ENCODE measurements at regions not wholly inside any gene's neighbourhood (a gene's known extent, or its start where the extent isn't known, plus 50 kb on each side); places are given as distances from the start of the nearest gene placed in this dataset.

DNA sequence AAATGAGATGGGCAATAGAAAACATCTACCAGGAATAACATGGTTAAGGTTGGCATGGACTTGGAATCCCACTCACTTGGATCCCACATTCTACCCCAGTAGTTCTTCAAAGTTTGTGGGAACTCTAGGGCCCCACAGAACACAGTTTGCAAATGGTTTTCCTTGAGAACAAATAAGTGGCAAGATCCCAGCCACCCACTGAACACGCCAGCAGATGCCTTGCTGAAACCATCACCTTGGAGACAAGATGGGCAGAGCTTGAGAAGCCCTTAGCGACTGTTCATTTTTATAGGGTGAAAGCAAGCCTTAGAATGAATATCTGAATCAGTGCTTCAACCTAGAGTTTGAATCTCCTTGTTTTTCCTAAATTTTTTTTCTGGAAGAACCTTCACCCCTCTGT, 349.1 kb downstream of the RPS24 start:
- intact Hi-C loops (cut with micrococcal nuclease) = no loop called here
- no peaks in the 10 kb centered on the region for H3K9me3 Mint-ChIP-seq (ENCODE audit: unreplicated experiment)
- POLR2A ChIA-PET = no interaction called here

DNA sequence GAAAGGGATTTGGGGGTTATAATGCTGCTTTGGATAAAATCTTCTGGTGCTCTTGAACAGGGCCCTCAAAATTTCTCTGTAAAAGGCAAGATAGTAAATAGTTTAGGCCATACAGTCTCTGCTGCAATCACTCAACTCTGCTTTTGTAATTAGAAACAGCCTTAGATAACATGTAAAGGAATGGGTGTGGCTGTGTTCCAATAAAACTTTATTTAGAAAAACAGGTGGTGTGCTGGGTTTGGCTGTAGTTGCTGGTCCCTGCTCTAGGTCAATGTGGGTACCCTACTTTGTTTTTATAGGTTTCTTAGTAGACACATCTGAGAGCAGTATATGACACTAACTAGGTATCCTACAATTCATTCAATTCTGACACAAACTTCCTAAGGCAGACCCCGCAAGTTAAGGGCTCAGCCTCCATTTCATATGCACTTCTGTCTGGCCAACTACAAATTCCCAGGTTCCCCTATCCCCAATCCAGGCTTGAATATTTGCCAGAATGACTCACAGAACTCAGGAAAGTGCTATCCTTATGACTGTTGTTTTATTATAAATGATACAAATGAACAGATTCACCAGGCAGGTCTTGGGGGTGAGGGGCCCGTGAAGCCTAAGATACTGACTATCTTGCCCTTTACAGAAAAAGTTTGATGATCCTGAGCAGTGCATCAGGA, 349.9 kb downstream of the RPS24 start:
- BruUV-seq (replicated peaks) = no TSS peak
- intact Hi-C loops (cut with micrococcal nuclease) = no loop called here
- Mint-ChIP-seq H3K4me1 (ENCODE audit: insufficient read depth, unreplicated experiment) (no peaks in the 10 kb centered on the region), H3K9me3 (ENCODE audit: unreplicated experiment) (no peaks in the 10 kb centered on the region), H3K27ac (ENCODE audit: low read depth, unreplicated experiment) (no peak overlapping the region), H3K27me3 (ENCODE audit: insufficient read depth, unreplicated experiment) (peaks cover 66% of the 10 kb centered on the region), H3K4me3 (ENCODE audit: unreplicated experiment) (no peak overlapping the region), H3K36me3 (ENCODE audit: insufficient read depth, unreplicated experiment) (no peaks in the 10 kb centered on the region)
- CTCF ChIA-PET = interaction anchor here (0.6 kb wide), 2 partner anchors 337 to 990 kb away, joined by 3 read pairs; no protein-coding TSS in a partner anchor
- TF ChIP-seq, protein P1, sequence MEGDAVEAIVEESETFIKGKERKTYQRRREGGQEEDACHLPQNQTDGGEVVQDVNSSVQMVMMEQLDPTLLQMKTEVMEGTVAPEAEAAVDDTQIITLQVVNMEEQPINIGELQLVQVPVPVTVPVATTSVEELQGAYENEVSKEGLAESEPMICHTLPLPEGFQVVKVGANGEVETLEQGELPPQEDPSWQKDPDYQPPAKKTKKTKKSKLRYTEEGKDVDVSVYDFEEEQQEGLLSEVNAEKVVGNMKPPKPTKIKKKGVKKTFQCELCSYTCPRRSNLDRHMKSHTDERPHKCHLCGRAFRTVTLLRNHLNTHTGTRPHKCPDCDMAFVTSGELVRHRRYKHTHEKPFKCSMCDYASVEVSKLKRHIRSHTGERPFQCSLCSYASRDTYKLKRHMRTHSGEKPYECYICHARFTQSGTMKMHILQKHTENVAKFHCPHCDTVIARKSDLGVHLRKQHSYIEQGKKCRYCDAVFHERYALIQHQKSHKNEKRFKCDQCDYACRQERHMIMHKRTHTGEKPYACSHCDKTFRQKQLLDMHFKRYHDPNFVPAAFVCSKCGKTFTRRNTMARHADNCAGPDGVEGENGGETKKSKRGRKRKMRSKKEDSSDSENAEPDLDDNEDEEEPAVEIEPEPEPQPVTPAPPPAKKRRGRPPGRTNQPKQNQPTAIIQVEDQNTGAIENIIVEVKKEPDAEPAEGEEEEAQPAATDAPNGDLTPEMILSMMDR (IDR thresholded peaks at IDR 0.05; ENCODE audit: unreplicated experiment) = no peak
- no peak for DNase-seq (ENCODE audit: unreplicated experiment)
- POLR2A ChIA-PET = no interaction called here

More for the DNA sequence above, 349.1 kb downstream of the RPS24 start:
- H3K4me3 Mint-ChIP-seq (ENCODE audit: unreplicated experiment) = no peak overlapping the region
- no TSS peak for BruUV-seq (replicated peaks)
- peaks cover 66% of the 10 kb centered on the region for H3K27me3 Mint-ChIP-seq (ENCODE audit: insufficient read depth, unreplicated experiment)
- no peak overlapping the region for H3K27ac Mint-ChIP-seq (ENCODE audit: low read depth, unreplicated experiment)
- DNase-seq (ENCODE audit: unreplicated experiment) = no peak
- TF ChIP-seq, protein P1 (IDR thresholded peaks at IDR 0.05; ENCODE audit: unreplicated experiment) = no peak
- CTCF ChIA-PET = no interaction called here
- H3K4me1 Mint-ChIP-seq (ENCODE audit: insufficient read depth, unreplicated experiment) = no peaks in the 10 kb centered on the region
- no peaks in the 10 kb centered on the region for H3K36me3 Mint-ChIP-seq (ENCODE audit: insufficient read depth, unreplicated experiment)

DNA sequence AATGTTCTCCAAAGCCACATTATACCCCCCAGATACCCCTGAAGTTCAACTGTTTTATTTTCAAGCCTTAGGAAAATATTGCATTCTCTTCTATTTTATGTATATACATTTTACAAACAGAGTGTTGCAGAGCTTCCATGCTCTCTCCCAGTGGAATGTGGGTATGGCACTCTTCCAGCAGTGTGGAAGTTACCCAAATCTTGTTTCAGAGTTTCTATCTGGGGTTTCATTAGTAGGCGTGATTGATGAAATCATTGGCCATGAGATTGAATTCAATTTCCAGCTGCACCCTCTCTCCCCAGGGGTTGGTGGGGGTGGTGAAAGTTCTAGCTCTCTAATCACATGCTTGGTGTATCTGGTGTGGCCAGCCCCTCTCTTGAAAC, 350.4 kb downstream of the RPS24 start:
- DNase-seq (ENCODE audit: unreplicated experiment) = no peak
- Mint-ChIP-seq H3K9me3 (ENCODE audit: unreplicated experiment) (no peaks in the 10 kb centered on the region), H3K4me1 (ENCODE audit: insufficient read depth, unreplicated experiment) (no peaks in the 10 kb centered on the region), H3K27ac (ENCODE audit: low read depth, unreplicated experiment) (no peak overlapping the region), H3K4me3 (ENCODE audit: unreplicated experiment) (no peak overlapping the region), H3K36me3 (ENCODE audit: insufficient read depth, unreplicated experiment) (no peaks in the 10 kb centered on the region), H3K27me3 (ENCODE audit: insufficient read depth, unreplicated experiment) (peaks cover 66% of the 10 kb centered on the region)
- TF ChIP-seq, protein P1 (IDR thresholded peaks at IDR 0.05; ENCODE audit: unreplicated experiment) = no peak
- ChIA-PET CTCF (interaction anchor here (0.6 kb wide), 2 partner anchors 337 to 990 kb away, joined by 3 read pairs; no protein-coding TSS in a partner anchor), POLR2A (no interaction called here)
- intact Hi-C loops (cut with micrococcal nuclease) = no loop called here
- BruUV-seq (replicated peaks) = no TSS peak

DNA sequence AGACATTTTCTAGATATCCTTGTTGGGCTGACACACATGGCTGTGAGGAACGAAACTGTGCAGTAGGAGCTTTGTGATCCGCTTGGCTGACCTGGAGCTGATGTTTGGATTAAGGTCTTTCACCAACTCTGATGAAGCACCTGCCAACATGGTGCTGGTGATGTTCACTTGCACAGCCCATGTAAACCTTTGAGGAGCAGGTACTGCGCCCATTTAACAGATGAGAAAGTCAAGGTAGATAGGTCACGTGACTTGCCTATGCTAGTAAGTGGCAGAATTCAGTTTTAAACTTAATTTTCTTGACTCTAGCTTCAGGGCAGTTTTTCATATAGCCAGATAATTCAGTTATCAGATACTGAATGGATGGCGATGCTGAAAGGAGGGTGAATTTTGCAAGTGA, 351.9 kb downstream of the RPS24 start:
- BruUV-seq (replicated peaks) = no TSS peak
- TF ChIP-seq, protein P1 (IDR thresholded peaks at IDR 0.05; ENCODE audit: unreplicated experiment) = no peak
- intact Hi-C loops (cut with micrococcal nuclease) = no loop called here
- H3K4me1 Mint-ChIP-seq (ENCODE audit: insufficient read depth, unreplicated experiment) = no peaks in the 10 kb centered on the region
- POLR2A ChIA-PET = no interaction called here
- H3K4me3 Mint-ChIP-seq (ENCODE audit: unreplicated experiment) = no peak overlapping the region
- H3K27ac Mint-ChIP-seq (ENCODE audit: low read depth, unreplicated experiment) = no peak overlapping the region
- peaks cover 75% of the 10 kb centered on the region for H3K27me3 Mint-ChIP-seq (ENCODE audit: insufficient read depth, unreplicated experiment)
- no peaks in the 10 kb centered on the region for H3K9me3 Mint-ChIP-seq (ENCODE audit: unreplicated experiment)
- H3K36me3 Mint-ChIP-seq (ENCODE audit: insufficient read depth, unreplicated experiment) = no peaks in the 10 kb centered on the region
- DNase-seq (ENCODE audit: unreplicated experiment) = no peak
- CTCF ChIA-PET = interaction anchor here (0.6 kb wide), 1 partner anchor 132 kb away, joined by 3 read pairs; no protein-coding TSS in a partner anchor

All from MCF 10A (cell line).